GM12872 (cell line): ENCODE measurements at regions not wholly inside any gene's neighbourhood (a gene's known extent, or its start where the extent isn't known, plus 50 kb on each side); places are given as distances from the start of the nearest gene placed in this dataset.

Source experiments
- CTCF ChIP-seq: IDR thresholded peaks from 3 replicates; pipeline ENCODE4 v1.5.1; 2011; ENCODE audit warnings: low read depth, mild to moderate bottlenecking, low read length, moderate library complexity; ENCODE audit not compliant: insufficient read depth

DNA sequence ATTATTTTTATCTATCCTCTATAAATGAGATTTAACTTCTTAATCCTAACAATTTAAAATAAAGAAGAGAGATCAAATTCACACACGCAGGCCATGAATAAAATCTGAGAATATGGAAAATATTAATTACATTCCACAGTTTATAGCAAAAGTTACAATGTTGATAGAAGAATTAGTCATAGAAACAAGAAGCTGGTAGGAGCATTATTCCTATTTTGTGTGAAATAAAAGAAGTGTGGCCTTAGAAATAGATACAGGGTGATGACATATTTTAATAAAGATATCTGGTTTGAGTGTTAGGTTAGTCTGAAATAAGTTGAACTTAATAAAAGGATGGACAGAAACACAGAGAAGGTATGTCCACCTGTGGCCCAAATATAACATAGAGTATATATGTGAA lies 790.4 kb upstream of the NUDT12 start:
- TF ChIP-seq CTCF, result no peak

DNA sequence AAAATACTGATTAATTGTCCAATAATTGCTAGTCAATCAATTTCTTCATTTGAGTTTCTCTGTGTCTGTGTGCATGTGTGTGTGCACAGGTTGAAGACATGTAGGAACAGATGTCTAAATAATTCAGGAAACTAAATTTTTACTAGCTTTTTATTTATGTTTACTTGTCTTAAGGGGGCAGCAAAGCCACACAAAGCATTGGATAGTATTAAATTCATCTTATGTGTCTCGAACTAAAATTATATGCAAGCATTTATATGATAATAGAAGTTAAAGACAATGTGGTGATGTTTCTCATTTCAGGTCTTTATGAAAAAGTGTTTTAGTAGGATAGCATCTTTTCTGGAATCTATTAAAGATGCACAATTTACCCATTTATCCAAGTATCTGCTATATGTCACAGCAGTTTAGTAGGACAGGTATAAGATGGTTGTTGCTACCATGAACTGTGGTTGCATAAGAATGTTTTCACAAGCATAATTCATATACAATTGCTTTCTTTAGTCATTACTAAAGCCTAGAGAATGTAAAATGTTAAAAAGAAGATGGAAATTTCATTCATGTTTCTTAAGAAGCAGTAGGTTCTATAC lies 784.6 kb upstream of the NUDT12 start:
- no peak for TF ChIP-seq CTCF

GRCh38 chr5:104345222-104346016 lies 782.8 kb upstream of the NUDT12 start:
- no peak for TF ChIP-seq CTCF

- no peak for TF ChIP-seq CTCF
Measured at GRCh38 chr5:104344809-104345208, 782.2 kb upstream of the NUDT12 start.

GRCh38 chr5:104327801-104328200 lies 765.2 kb upstream of the NUDT12 start:
- TF ChIP-seq CTCF, result no peak

DNA sequence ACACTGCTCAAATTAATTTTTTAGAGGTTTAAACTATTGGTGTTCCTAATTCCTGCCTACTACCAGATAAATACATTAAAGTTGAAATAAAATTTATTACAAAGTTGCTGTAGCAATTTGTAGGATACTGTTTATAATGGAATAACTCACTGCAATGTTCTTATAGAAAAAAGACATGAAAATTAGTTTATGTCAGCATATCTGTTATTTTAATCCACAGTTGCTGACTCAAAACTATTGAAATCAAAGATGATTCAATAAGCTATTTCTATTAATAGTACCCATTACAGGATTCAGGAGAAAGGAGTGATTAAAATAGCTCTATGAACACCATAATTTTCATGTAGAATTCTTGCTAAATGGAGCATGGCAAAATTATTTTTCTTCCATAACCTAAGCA lies 764.4 kb upstream of the NUDT12 start:
- TF ChIP-seq CTCF, result no peak

DNA sequence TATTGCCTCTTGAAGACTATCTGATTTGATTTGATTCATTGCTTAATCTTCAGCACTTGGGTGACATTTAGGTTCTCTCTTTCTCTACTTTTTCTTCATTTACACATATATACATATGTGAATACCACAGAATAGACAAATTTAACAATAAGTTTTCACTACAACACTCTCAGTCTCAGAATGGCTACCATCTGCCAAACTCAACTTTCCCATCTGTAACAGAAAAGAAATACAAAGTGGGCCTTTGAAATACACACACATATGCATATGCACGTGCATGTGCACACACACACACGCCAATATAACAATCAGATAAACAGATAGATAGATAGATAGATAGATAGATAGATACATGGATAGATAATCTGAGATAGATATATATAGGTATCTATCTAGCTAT lies 762.8 kb upstream of the NUDT12 start:
- TF ChIP-seq CTCF, result no peak
